DND-41 (cell line): ENCODE measurements at regions not wholly inside any gene's neighbourhood (a gene's known extent, or its start where the extent isn't known, plus 50 kb on each side); places are given as distances from the start of the nearest gene placed in this dataset.

Experiments
- EZH2 ChIP-seq: IDR thresholded peaks from 3 replicates; pipeline ENCODE4 v1.6.1; 2012; ENCODE audit warnings: borderline replicate concordance, low read depth, mild to moderate bottlenecking, moderate library complexity, low read length, inconsistent platforms; ENCODE audit not compliant: severe bottlenecking
- TF ChIP-seq, protein P1 (sequence below): IDR thresholded peaks from 2 replicates; pipeline ENCODE4 v1.5.1; 2012; ENCODE audit warnings: borderline replicate concordance, low read length, moderate library complexity, mild to moderate bottlenecking; ENCODE audit not compliant: poor library complexity, severe bottlenecking; ENCODE audit errors: extremely low read depth

DNA sequence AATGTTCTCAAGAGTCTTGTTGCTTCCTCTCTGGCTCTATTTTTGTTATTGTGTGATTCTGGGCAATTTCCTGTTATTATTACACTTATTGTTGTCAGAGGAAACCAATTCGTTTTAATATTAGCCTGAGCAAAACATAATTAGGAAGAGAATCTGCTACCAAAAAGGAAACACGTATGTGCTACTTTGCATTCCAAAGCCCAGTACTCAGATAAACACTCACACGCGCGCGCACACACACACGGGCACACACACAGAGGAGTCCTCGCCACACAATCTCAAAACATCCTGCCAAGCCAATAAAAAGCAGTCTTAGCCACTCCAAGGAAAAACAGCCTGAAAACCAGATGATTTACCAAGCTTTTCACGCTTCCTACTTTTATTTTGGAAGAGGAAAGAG, 400.7 kb downstream of the NUAK1 start:
- TF ChIP-seq, protein P1, sequence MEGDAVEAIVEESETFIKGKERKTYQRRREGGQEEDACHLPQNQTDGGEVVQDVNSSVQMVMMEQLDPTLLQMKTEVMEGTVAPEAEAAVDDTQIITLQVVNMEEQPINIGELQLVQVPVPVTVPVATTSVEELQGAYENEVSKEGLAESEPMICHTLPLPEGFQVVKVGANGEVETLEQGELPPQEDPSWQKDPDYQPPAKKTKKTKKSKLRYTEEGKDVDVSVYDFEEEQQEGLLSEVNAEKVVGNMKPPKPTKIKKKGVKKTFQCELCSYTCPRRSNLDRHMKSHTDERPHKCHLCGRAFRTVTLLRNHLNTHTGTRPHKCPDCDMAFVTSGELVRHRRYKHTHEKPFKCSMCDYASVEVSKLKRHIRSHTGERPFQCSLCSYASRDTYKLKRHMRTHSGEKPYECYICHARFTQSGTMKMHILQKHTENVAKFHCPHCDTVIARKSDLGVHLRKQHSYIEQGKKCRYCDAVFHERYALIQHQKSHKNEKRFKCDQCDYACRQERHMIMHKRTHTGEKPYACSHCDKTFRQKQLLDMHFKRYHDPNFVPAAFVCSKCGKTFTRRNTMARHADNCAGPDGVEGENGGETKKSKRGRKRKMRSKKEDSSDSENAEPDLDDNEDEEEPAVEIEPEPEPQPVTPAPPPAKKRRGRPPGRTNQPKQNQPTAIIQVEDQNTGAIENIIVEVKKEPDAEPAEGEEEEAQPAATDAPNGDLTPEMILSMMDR, result no peak
- TF ChIP-seq EZH2, result no peak
